HL-60/S4 treated with phorbol 12-myristate 13-acetate at 8.2 ng/mL for 4 days and 3 days (cell line): ENCODE measurements at regions not wholly inside any gene's neighbourhood (a gene's known extent, or its start where the extent isn't known, plus 50 kb on each side); places are given as distances from the start of the nearest gene placed in this dataset.

Source experiments
- in situ Hi-C: fragments of 300-500 bp; cut with MboI; formaldehyde crosslinking; loops from 2 replicates; pipeline ENCODE4 v1.15.0; 2022; ENCODE audit warnings: low sequenced_read_pairs

DNA sequence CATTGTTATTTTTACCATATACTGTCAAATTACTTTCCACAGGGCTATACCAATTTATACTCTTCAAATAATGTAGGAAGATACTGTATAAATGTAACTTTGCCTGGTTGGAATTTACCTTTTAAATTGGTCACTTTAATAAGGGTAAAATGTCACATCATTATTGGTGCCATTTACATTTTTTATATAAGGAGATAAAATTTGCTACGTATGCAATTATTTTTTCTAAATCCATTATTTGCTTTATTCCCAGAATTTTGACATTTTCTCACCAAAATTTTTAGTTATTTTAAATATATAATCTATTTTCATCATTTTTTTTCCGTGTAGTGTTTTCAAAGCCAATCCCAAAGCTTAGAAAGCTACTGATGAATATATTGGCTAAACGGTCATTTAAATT is 664.7 kb downstream of the KCNJ2 start:
- in situ Hi-C loops, result loop anchor here (25.0 kb wide), 1 partner anchor 97 kb away; no protein-coding TSS in a partner anchor

DNA sequence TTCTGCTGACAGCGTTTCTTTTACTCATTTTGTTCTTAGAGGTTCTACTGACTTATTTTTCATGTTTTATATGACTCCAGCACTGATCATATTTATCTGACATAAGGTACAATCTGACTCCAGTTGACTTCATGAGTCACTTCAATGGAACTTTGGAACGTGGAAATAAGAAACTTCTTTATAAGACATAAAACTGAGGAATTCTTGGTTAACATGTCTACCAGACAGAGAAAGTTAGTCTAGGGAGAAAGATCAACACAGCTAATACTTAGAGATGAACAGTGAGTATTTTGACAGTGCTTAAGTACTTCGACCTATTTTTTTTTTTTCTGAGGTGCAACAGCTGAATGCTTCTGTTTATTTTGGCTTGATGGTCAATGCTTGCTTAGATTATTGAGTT is 679.5 kb downstream of the KCNJ2 start:
- in situ Hi-C loops, result loop anchor here (25.0 kb wide), 1 partner anchor 111 kb away; no protein-coding TSS in a partner anchor

DNA sequence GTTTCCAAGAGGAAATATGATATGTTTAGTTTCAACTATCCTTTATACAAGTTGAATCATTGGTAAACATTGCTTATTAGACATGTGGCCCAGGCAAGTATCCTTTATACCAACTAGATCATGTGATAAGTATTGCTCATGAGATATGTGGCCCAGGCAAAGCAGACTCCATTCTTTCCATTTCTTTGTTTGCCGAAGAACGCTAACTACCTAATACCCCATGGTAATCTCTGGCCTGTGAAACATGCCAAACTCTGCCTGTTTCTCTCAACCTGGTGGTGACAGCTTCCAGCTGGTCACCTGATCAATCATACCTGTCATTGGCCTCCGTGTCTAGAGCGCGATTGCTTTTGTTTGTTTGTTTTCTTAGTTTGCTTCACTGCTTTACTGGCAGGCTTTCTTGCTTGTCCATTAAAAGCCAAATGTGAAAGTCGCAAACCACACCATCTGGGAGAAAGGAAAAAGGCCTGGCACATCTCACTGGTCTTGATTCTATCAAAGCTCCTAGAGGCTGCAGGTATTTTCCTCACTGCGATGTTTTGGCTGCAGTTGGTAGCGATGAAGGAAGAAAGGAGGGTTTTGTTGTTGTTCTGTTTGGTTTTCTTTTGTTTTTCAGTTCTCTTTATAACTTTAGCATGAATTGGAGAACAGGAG is 686.2 kb downstream of the KCNJ2 start:
- in situ Hi-C loops, result no loop called here

DNA sequence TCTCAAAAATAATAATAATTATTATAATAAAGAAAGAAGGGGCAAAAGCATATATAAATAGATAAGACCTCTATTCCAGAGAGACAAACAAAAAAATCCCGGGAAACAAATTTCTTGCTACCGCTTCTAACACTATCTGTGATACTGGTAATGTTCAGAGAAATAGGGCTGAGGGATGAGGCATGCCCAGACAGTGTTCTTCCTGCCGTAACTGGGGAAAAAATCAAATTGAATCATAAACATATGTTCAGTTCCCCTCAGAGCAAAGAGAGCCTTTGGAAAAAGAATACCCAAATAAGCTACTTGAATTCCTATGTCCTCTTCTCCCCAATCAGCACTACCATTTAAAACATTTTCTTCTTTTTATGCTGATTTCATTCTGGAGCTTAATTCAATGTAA is 688.0 kb downstream of the KCNJ2 start:
- in situ Hi-C loops, result no loop called here

DNA sequence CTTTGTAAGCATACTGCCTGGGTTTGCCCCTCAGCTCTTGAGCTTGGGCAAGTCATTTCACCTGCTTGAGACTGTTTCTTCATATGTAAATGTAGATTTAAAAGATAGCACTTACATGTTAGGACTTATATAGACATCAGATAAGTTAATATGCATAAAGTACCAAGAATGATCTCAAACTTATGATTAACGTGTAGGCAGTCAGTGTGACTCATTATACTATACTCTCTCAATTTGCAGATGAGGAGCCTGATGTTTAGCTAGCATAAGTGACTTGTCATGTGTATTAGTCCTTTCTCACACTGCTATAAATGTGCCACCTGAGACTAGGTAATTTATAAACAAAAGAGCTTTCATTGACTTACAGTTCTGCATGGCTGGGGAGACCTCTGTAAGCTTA is 690.5 kb downstream of the KCNJ2 start:
- in situ Hi-C loops, result no loop called here

DNA sequence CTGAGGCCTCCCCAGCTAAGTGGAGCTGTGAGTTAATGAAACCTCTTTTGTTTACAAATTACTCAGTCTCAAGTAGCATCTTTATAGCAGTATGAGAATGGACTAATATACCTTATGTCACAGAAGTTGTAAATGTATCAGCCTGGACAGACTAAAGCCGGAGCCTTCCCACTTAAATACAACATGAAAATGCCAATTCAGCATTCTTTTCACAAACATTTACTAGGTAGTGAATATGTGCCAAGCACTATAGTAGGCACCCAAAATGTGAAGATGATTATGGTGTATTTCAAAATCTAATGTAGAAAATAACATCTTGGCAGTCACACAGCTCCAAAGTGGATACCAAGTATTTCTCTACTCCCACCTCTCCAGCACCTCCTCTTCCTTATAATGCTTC is 693.0 kb downstream of the KCNJ2 start:
- in situ Hi-C loops, result no loop called here

DNA sequence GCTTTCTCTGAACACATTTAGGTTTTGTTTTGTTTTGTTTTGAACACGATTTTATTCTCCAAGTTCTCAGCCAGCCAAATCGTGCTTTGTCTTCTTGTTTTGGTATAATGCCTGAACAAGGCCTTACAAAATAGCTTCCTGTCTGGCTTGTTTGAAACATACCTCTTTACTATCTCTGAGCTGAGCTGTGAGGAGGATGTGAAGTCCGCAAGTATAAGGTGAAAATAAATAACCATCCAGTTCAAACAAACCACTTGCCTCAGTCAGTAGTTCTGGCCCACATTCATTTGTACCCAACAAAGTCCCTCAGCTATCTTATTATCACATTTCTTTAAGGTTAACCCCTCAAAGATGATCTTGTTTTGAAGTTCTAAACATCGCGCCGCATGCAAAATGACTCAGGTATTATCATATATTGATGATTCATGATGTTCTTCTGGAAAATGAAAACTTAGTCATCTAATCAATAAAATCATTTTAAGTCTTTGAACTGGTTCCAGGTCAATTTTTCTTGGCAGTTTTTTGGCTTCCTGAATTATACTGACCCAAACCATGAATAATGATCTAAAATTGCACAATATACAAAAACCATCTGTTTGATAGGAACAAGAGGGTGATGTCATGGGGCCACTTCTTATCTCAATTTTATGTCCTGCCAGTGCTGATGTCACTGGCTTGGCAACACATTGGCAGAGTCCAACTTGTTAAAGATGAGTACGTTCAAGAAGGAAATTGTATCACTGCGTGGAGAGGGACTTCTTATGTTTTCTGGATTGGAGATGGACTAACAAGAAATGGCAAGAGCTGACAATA is 694.3 kb downstream of the KCNJ2 start:
- in situ Hi-C loops, result no loop called here

DNA sequence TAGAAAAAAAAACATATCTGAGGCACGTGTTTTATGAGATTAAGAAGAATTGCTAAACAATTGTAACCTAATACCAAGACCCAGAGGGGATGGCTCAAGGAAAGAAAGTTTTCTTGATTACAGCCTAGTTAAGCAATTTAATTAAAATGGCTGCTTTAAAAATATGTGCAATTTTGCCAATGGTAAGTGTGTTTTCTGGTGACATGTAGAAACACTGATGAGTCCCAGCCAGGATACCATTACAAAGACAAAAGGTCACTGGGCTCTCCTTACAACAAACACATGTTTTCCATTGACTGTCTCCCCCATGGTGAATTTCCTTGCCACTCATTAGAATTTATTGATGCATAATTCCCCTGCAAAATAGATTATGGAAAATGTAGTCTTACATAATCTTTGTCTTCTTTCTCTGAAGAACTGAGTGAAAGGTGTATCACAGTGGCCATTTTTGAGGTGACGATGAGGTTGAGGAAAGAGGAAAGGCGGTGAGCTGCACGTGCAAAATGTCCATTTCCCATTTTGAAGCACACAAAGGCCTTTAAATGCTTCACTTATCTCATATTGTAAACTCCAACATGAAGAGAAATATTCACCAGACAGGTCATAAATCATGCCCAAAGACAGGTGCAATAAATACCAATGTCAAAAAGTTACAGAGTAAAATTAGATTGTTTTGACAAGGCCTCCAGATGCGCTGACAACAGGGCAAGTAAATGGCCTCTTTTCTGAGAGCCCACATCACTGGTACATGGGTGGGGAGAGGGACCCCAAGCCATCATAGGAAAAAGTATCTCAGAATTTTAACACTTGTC is 696.9 kb downstream of the KCNJ2 start:
- in situ Hi-C loops, result no loop called here

DNA sequence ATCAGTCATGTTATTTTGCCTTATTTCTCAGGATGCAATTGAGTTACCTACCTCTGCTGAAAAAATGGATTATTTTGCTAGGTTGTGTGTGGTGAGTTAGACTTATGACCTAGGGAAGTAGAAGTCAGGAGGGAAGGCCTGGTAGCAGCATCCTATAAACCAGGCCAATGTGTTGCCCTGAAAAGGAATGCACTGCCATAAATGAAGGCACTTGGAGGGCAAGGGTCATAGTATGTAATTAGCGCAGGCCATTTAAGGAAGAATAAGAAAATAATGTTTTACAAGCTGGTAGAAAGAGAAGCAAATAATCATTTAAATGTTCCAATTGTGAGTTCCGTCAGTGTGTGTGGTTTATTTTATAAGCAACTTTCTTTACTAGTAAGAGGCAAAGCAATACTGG is 698.8 kb downstream of the KCNJ2 start:
- in situ Hi-C loops, result no loop called here

DNA sequence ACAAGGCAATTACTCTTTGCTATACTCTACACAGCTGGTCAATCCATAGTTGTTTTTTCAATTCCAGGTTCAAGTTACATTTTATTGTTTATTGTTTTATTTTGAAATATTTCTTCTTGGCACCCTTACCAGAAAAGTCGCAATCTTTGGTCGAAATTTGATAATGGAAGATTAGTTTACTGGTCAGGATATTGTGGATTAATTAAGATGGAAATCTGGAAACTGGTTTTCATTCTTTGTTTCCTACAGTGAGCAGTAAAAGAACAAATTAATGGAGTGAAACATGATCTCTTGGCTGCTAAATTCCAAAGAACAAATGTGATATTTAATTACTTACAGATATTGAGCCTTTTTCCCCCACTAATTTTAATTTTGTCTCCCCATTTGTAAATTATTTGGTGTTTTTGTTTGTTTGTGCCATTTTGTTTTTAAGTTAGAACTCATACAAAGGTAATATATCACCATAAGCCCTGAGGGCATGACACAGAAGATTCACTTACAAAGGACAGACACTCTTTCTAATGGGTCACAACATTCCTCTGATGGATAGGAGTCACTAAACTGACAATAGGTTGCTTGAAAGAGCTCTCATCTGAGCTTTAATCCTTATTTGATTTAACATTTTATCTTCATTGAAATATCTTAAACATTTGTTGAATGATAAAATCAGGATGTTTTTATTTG is 700.2 kb downstream of the KCNJ2 start:
- in situ Hi-C loops, result no loop called here

DNA sequence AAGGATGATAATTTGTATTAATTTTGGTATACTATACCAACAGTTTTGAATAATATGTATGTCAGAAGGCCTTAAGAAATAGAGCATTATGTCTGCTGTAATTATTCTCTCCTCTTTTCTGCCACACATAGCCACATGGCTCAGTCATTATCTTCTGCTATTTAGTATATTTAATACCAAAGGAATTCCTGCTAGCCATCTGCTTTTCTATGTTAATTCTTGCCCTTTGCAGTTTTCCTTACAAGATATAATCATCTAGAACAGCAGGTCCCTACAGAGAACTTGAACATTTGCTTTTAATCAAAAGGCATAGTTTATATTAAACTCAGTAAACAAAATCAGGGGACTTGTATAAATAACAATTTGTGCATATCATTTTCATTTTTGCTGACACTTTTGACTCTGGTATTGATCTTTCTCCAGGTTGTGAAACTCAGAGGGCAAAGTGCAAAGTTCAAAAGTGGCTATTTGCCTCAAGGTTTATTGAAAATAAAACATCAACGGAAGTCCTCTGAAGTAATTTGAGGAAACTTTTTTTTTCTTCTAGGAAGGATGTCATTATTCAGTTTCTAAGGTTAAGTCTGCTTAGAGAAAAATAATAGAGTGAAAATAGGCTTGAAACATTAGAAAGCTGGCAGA is 702.0 kb downstream of the KCNJ2 start:
- in situ Hi-C loops, result no loop called here

DNA sequence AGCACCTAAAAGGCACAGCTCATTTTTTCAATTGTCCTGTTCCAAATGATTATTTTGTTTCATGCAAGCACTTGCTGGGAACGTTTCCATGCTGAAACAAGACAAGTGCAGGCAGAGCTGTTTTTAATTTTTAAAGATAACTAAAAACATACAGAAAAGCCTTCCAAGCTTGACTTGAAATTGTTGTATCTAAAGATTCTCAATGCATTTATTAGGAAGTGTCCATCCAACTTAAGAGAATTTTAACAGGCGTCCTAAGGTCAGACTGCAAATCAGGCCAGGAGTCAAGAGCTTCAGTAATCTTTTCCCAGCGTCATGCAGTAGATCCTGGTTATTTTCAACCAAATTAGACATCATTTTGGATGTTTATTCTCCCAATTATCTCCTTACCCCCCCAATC is 702.8 kb downstream of the KCNJ2 start:
- in situ Hi-C loops, result no loop called here

DNA sequence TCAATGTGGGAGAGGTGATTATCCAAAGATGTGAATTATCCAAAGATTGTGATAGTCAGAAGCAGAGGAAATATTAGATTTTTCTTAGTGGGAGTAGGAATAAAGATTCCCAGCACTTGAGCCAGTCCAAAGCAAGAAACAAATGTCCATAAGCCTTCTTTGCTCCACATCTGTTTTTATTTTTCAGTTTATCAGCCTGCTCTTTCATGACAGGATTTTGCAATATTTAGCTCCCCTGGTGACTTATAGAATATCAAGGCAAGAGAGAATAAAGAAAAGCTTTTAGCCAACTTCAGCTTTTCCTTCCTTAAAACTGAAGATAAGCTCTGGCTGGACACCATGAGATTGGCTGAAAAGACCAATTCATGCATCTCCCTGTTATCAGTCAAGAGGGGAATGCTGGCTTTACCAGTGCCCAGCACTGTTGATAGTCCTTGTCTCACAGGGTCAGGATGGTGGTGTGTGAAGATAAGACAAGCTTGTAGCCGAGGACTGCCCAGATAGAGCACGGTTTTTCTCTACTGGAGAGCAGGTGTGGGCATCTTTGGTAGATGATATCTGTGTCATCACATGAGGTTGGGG is 706.5 kb downstream of the KCNJ2 start:
- in situ Hi-C loops, result no loop called here

DNA sequence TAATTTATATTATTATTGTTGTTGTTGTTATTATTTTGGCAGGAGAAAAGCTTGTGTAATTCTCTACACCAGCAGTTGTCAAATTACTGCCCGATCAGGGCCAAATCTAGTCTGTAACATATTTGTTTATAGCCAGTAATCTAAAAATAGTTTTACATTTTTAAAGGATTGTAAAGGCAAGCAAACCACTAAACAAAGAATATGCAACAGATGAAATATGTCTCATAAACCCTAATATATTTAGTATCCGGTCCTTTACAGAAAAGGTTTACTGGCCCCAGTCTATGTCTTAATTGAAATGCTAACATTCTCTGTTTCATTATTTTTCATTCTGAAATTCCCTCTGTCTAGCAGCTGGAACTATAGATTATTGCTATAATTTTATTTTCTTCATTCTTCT is 709.5 kb downstream of the KCNJ2 start:
- in situ Hi-C loops, result no loop called here

DNA sequence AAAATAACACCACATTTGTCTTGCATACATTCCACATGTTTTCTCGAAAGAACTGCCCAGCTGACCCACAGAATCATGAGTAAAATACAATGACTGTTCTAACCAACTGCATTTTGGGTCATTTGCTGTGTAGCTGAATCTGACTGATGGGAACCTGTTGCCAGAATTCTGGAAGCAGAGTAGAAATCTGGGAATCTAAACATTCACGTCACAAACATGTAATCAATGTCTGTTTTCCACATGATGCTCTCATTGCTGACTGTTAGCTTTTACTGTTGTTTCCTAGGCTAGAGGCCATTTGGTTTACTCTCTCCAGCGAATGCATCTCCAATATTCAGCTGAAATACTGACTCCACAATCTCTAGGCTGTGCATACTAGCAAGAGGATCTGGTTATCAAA is 710.1 kb downstream of the KCNJ2 start:
- in situ Hi-C loops, result no loop called here

DNA sequence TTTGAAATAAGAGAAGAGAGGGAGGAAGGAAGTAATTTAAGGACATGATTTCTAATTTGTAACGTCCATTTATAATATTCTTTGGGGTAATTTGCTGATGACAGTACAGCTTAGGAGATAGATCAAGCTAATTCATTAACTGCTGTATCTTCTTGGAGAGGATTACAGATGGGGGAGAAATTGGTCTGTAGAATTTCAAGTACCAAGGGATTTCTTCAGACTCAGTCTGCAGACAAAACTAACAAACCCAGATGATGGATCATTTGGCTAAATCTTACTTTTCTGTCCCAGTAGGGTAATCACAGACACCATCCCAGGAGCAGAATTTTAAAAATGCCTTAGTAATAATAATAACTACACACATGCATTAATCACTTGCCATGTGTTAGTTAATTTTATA is 711.8 kb downstream of the KCNJ2 start:
- in situ Hi-C loops, result no loop called here

DNA sequence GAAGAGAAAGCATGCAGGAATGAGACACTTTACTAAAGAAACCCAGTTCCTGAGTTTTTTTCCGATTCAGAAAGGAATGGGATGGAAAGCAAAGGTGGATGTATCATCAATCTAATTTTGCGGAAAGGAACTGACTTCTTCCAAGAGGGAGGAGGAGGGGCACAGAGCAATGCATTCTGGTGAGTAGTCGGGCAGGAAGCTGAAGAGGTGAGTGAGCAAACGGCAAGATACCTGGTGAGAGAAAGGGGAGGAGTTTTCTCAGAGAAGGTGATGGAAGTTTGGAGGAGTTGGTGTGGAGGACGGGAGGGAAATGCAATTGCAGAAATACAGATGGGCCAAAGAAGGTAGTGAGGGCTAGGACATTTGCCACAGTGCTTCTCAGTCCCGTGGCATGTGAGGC is 713.2 kb downstream of the KCNJ2 start:
- in situ Hi-C loops, result no loop called here

DNA sequence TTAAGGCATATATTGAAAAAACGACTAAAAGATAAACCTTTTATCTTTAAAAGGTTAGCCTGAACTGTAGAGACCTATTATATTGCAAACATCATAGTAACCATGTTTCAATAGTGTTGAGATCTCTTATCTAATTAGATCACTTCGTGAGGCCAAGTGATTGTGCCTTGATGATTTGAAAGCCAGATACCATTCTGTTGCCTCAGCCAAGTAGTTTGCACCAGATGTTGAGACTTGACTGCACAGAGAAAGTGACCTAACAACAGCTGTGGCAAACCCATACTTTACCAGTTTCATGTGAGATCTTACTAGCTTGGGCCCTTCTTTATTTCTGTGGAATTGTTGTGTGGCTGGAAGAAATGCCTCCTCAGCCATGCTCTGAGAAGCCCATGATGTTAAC is 717.3 kb downstream of the KCNJ2 start:
- in situ Hi-C loops, result no loop called here

DNA sequence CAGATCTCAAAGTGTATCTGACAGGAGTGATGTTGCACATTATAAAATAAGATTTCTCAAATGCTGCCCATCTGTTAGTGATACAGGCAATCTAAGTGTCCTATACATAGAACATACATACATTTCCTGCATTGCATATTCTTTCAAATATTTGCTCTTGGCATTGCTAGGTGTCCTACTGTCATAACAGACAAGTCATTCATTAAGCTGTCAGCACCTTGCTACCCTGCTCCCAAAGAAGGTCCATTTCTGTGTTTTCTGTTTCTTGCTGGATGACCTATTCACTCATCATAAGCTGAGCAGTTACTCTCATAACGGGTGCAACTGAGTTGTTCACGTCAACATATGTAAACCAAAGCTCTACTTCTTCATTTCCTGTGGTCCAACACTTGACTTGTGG is 719.0 kb downstream of the KCNJ2 start:
- in situ Hi-C loops, result no loop called here

DNA sequence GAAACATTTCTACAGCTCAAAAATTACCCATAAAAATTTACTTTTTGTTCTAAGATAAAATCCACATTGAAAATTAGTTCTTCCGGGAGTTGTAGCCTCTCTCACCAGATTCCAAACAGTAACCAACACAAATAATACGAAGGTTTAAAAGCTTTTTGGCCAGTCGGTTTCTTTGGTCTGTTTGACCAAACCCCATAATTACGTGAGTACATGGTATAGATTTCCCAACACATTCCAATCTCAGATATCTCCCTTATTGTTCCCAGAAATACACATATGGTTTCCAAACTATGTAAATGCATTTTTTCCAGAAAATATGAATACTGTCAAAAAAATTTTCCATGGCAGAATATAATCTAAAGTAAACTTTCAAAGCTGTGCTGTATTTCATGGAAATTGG is 722.0 kb downstream of the KCNJ2 start:
- in situ Hi-C loops, result no loop called here
